ENCODE measurements at regions not wholly inside any gene's neighbourhood (a gene's known extent, or its start where the extent isn't known, plus 50 kb on each side); places are given as distances from the start of the nearest gene placed in this dataset.
A peak's percentile ranks its signal among the peaks of the same experiment; 100 is the strongest.

DNA sequence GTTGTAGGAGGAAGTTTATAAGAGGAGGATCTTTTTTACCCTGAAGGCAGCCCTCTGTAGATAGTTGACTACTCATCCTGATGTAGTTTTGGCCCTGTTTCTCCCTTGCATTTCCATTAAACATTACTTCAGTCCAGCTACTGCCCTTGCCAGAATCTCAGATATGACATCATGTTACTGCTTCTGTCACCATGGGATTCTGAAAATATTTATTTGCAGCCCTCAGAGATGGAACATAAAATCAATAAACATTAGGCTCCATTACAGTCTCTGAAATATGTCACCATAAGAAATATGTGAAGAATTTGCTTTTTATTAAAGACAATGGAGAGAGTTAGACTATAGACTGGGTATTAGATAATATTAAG lies 68.7 kb upstream of the STK39 start:
- H3K4me3 ChIP-seq (ENCODE audit: insufficient read depth in 1 of 2, low read depth in 1 of 2, low read length in 2 of 2): no peak overlapping the region
- no peak overlapping the region for H2AK5ac ChIP-seq (ENCODE audit: low read length, severe bottlenecking)
- no peaks in the 10 kb centered on the region for H3K9me3 ChIP-seq (ENCODE audit: control insufficient read depth, low read length)
- H3K4me1 ChIP-seq (ENCODE audit: control insufficient read depth, insufficient read depth, low read depth, low read length): no peaks in the 10 kb centered on the region
- H3K27ac ChIP-seq (ENCODE audit: low read length, poor library complexity, severe bottlenecking): no peak overlapping the region
- no peak overlapping the region for H2AFZ ChIP-seq (ENCODE audit: low read depth, low read length)
- no peak overlapping the region for H3K4ac ChIP-seq (ENCODE audit: low read depth in 1 of 2, low read length in 2 of 2)
- H2BK5ac ChIP-seq (ENCODE audit: low read depth, low read length, poor library complexity, severe bottlenecking): no peak overlapping the region
- H3K9ac ChIP-seq (ENCODE audit: low read length): peak overlapping the region; percentile 25
- no peak overlapping the region for H3K18ac ChIP-seq (ENCODE audit: low read depth in 1 of 2, low read length in 2 of 2)
- H3K14ac ChIP-seq (ENCODE audit: low read length in 2 of 2): no peak overlapping the region
- H3K36me3 ChIP-seq (ENCODE audit: control insufficient read depth in 1 of 2, insufficient read depth in 2 of 2, low read depth in 1 of 2, low read length in 2 of 2): no peaks in the 10 kb centered on the region
- no peak overlapping the region for H2BK12ac ChIP-seq (ENCODE audit: low read length in 2 of 2)
- no peak overlapping the region for H4K8ac ChIP-seq (ENCODE audit: low read length)
- no peak overlapping the region for H3K4me2 ChIP-seq (ENCODE audit: low read length, poor library complexity, severe bottlenecking)
- H3K79me1 ChIP-seq (replicated peaks; ENCODE audit: low read length, poor library complexity, severe bottlenecking): no peaks in the 10 kb centered on the region
- H4K91ac ChIP-seq (ENCODE audit: low read length): no peak overlapping the region
- H3K27me3 ChIP-seq (ENCODE audit: control insufficient read depth in 1 of 2, insufficient read depth in 1 of 2, low read length in 2 of 2): no peaks in the 10 kb centered on the region
- no peak overlapping the region for H2BK15ac ChIP-seq (ENCODE audit: low read depth, poor library complexity, severe bottlenecking)
- no peak overlapping the region for H3K23ac ChIP-seq (ENCODE audit: low read length in 2 of 2)
- DNase-seq: peak; percentile 32
- H2BK120ac ChIP-seq (ENCODE audit: low read depth, low read length): no peak overlapping the region

DNA sequence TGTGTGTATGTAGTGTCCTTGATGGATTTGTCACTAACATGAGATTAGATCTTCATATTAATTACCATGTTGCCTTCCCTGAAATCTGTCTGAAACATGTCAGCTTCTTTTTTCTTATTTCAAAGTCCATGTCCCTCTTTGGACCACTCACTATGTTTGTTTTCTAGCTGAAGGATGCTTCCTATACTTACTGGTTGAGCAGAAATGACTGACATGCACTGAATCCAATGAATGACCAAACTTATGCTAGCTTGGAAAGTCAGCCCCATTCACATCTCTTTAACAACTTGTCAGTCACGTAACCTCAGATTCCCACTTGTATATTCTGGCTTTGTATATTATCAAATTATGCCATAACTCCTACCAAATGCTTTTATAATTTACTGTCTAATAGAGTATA lies 69.9 kb upstream of the STK39 start:
- H4K91ac ChIP-seq (ENCODE audit: low read length): no peak overlapping the region
- no peak overlapping the region for H2BK12ac ChIP-seq (ENCODE audit: low read length in 2 of 2)
- no peaks in the 10 kb centered on the region for H3K36me3 ChIP-seq (ENCODE audit: control insufficient read depth in 1 of 2, insufficient read depth in 2 of 2, low read depth in 1 of 2, low read length in 2 of 2)
- no peak overlapping the region for H3K4me3 ChIP-seq (ENCODE audit: insufficient read depth in 1 of 2, low read depth in 1 of 2, low read length in 2 of 2)
- no peak overlapping the region for H3K4me2 ChIP-seq (ENCODE audit: low read length, poor library complexity, severe bottlenecking)
- WGBS: 100% methylated on average over 1 of the region's 1 CpG
- no peak overlapping the region for H4K8ac ChIP-seq (ENCODE audit: low read length)
- no peak overlapping the region for H2AK5ac ChIP-seq (ENCODE audit: low read length, severe bottlenecking)
- peaks cover 0 to 3% of the 10 kb centered on the region in 2 experiments for H3K27me3 ChIP-seq (ENCODE audit: control insufficient read depth in 1 of 2, insufficient read depth in 1 of 2, low read length in 2 of 2)
- H2BK5ac ChIP-seq (ENCODE audit: low read depth, low read length, poor library complexity, severe bottlenecking): no peak overlapping the region
- no peak overlapping the region for H3K27ac ChIP-seq (ENCODE audit: low read length, poor library complexity, severe bottlenecking)
- no peak overlapping the region for H3K9ac ChIP-seq (ENCODE audit: low read length)
- H3K18ac ChIP-seq (ENCODE audit: low read depth in 1 of 2, low read length in 2 of 2): no peak overlapping the region
- no peaks in the 10 kb centered on the region for H3K9me3 ChIP-seq (ENCODE audit: control insufficient read depth, low read length)
- H2BK120ac ChIP-seq (ENCODE audit: low read depth, low read length): no peak overlapping the region
- no peaks in the 10 kb centered on the region for H3K4me1 ChIP-seq (ENCODE audit: control insufficient read depth, insufficient read depth, low read depth, low read length)
- no peaks in the 10 kb centered on the region for H3K79me1 ChIP-seq (replicated peaks; ENCODE audit: low read length, poor library complexity, severe bottlenecking)
- no peak overlapping the region for H2BK15ac ChIP-seq (ENCODE audit: low read depth, poor library complexity, severe bottlenecking)
- no peak overlapping the region for H3K23ac ChIP-seq (ENCODE audit: low read length in 2 of 2)
- no peak for DNase-seq
- no peak overlapping the region for H2AFZ ChIP-seq (ENCODE audit: low read depth, low read length)
- H3K4ac ChIP-seq (ENCODE audit: low read depth in 1 of 2, low read length in 2 of 2): no peak overlapping the region
- no peak overlapping the region for H3K14ac ChIP-seq (ENCODE audit: low read length in 2 of 2)

DNA sequence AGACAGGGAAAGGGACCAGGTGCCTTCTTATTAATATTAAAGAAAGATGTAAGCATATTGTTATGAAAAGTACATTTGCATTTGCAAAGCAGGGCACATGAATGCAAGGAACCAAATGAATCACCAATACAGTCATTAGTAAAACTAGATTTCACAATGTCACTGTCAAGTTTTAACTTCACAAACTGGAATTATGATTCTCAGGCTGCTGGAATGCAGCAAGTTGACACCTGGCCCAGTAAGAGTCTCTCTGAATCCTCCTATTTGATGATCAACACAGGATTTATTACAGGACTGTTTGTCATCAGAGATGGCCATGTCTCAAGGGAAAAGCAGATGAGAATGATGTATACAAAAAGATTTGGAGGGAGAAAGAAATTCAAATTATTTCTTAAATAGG lies 72.9 kb upstream of the STK39 start:
- no peak overlapping the region for H2BK120ac ChIP-seq (ENCODE audit: low read depth, low read length)
- no peak overlapping the region for H2AK5ac ChIP-seq (ENCODE audit: low read length, severe bottlenecking)
- DNase-seq: no peak
- no peak overlapping the region for H3K4me3 ChIP-seq (ENCODE audit: insufficient read depth in 1 of 2, low read depth in 1 of 2, low read length in 2 of 2)
- H3K9me3 ChIP-seq (ENCODE audit: control insufficient read depth, low read length): no peaks in the 10 kb centered on the region
- no peak overlapping the region for H3K18ac ChIP-seq (ENCODE audit: low read depth in 1 of 2, low read length in 2 of 2)
- no peak overlapping the region for H2AFZ ChIP-seq (ENCODE audit: low read depth, low read length)
- H2BK5ac ChIP-seq (ENCODE audit: low read depth, low read length, poor library complexity, severe bottlenecking): no peak overlapping the region
- no peak overlapping the region for H3K14ac ChIP-seq (ENCODE audit: low read length in 2 of 2)
- H3K4me1 ChIP-seq (ENCODE audit: control insufficient read depth, insufficient read depth, low read depth, low read length): no peaks in the 10 kb centered on the region
- H4K91ac ChIP-seq (ENCODE audit: low read length): no peak overlapping the region
- no peak overlapping the region for H3K23ac ChIP-seq (ENCODE audit: low read length in 2 of 2)
- peaks cover 0 to 12% of the 10 kb centered on the region in 2 experiments for H3K27me3 ChIP-seq (ENCODE audit: control insufficient read depth in 1 of 2, insufficient read depth in 1 of 2, low read length in 2 of 2)
- no peak overlapping the region for H2BK15ac ChIP-seq (ENCODE audit: low read depth, poor library complexity, severe bottlenecking)
- H3K36me3 ChIP-seq (ENCODE audit: control insufficient read depth in 1 of 2, insufficient read depth in 2 of 2, low read depth in 1 of 2, low read length in 2 of 2): no peaks in the 10 kb centered on the region
- H3K79me1 ChIP-seq (replicated peaks; ENCODE audit: low read length, poor library complexity, severe bottlenecking): no peaks in the 10 kb centered on the region
- H4K8ac ChIP-seq (ENCODE audit: low read length): no peak overlapping the region
- H3K4ac ChIP-seq (ENCODE audit: low read depth in 1 of 2, low read length in 2 of 2): no peak overlapping the region
- no peak overlapping the region for H3K9ac ChIP-seq (ENCODE audit: low read length)
- H3K4me2 ChIP-seq (ENCODE audit: low read length, poor library complexity, severe bottlenecking): no peak overlapping the region
- no peak overlapping the region for H3K27ac ChIP-seq (ENCODE audit: low read length, poor library complexity, severe bottlenecking)
- no peak overlapping the region for H2BK12ac ChIP-seq (ENCODE audit: low read length in 2 of 2)

DNA sequence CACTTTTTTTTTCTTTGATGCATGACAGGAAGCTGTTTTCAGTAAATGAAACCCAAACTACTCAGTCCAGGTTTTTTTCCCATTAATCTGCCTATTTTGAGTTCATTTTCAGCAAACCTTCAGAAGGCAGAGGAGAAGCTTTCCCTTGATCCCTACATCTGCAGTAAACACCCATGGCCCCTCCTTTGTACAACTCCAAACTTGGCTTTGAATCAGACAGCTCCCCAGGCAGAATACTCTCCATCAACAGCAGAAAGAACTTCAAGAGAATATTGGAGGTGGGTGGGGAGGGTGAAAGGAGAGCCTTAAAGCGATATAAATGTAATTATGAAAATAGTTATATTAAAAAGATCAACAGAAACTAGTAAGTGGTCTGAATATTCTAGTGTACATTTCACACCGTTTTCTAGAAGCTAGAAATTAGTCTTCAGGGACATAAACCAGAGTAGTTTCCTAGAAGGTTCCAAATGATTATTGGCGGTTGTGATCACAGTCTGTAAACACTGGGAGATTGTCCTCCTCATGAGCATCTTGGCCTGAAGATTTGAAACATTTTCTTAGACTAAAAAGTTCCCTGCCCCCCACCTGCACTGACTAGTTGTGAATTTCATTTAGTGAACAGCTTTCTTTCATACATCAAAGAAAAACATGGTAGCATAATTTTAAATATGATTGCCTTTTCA lies 75.1 kb upstream of the STK39 start:
- Histone ChIP-seq H2BK12ac (ENCODE audit: low read length in 2 of 2) (no peak overlapping the region), H3K9ac (ENCODE audit: low read length) (no peak overlapping the region), H3K14ac (ENCODE audit: low read length in 2 of 2) (no peak overlapping the region), H3K4me2 (ENCODE audit: low read length, poor library complexity, severe bottlenecking) (no peak overlapping the region), H3K79me1 (replicated peaks; ENCODE audit: low read length, poor library complexity, severe bottlenecking) (no peaks in the 10 kb centered on the region), H4K8ac (ENCODE audit: low read length) (no peak overlapping the region), H3K27me3 (ENCODE audit: control insufficient read depth in 1 of 2, insufficient read depth in 1 of 2, low read length in 2 of 2) (peaks cover 0 to 16% of the 10 kb centered on the region in 2 experiments), H3K23ac (ENCODE audit: low read length in 2 of 2) (no peak overlapping the region), H2AFZ (ENCODE audit: low read depth, low read length) (no peak overlapping the region), H3K4ac (ENCODE audit: low read depth in 1 of 2, low read length in 2 of 2) (no peak overlapping the region), H3K36me3 (ENCODE audit: control insufficient read depth in 1 of 2, insufficient read depth in 2 of 2, low read depth in 1 of 2, low read length in 2 of 2) (no peaks in the 10 kb centered on the region), H2BK15ac (ENCODE audit: low read depth, poor library complexity, severe bottlenecking) (no peak overlapping the region), H3K4me1 (ENCODE audit: control insufficient read depth, insufficient read depth, low read depth, low read length) (no peaks in the 10 kb centered on the region), H3K27ac (ENCODE audit: low read length, poor library complexity, severe bottlenecking) (no peak overlapping the region), H2AK5ac (ENCODE audit: low read length, severe bottlenecking) (no peak overlapping the region), H2BK5ac (ENCODE audit: low read depth, low read length, poor library complexity, severe bottlenecking) (no peak overlapping the region), H3K9me3 (ENCODE audit: control insufficient read depth, low read length) (peaks cover under 1% of the 10 kb centered on the region), H3K18ac (ENCODE audit: low read depth in 1 of 2, low read length in 2 of 2) (no peak overlapping the region), H3K4me3 (ENCODE audit: insufficient read depth in 1 of 2, low read depth in 1 of 2, low read length in 2 of 2) (no peak overlapping the region), H4K91ac (ENCODE audit: low read length) (no peak overlapping the region), H2BK120ac (ENCODE audit: low read depth, low read length) (no peak overlapping the region)
- DNase-seq: no peak
- 100% methylated on average over 2 of the region's 3 CpGs for WGBS
